ENCODE measurements at regions not wholly inside any gene's neighbourhood (a gene's known extent, or its start where the extent isn't known, plus 50 kb on each side); places are given as distances from the start of the nearest gene placed in this dataset.

DNA sequence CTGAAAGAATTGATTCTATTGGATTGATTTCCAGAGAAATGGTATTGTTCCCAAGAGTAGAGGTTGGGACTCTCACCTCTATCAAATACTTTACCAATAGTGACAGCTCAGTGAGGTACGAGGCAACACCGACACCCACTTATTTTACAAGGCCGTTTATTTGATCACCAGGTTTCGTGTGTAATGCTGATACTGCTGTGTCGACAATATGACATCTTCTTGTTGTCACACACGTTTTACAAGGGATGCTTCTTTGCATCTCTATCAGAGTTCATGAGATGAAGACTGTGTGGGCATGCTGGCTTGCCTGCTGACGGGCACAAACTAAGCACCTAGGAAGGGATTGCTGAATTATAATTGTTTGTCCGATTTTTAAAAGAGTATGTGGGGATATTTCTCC, 217.8 kb upstream of the EGLN3 start:
- no peak for DNase-seq
- Histone ChIP-seq H3K36me3 (no peaks in the 10 kb centered on the region), H3K9me3 (ENCODE audit: severe bottlenecking) (no peaks in the 10 kb centered on the region), H3K4me3 (ENCODE audit: low read depth, low read length) (no peak overlapping the region), H3K27me3 (ENCODE audit: insufficient read depth, low read depth, severe bottlenecking) (no peaks in the 10 kb centered on the region), H3K27ac (no peak overlapping the region)
- TF ChIP-seq, protein P1, sequence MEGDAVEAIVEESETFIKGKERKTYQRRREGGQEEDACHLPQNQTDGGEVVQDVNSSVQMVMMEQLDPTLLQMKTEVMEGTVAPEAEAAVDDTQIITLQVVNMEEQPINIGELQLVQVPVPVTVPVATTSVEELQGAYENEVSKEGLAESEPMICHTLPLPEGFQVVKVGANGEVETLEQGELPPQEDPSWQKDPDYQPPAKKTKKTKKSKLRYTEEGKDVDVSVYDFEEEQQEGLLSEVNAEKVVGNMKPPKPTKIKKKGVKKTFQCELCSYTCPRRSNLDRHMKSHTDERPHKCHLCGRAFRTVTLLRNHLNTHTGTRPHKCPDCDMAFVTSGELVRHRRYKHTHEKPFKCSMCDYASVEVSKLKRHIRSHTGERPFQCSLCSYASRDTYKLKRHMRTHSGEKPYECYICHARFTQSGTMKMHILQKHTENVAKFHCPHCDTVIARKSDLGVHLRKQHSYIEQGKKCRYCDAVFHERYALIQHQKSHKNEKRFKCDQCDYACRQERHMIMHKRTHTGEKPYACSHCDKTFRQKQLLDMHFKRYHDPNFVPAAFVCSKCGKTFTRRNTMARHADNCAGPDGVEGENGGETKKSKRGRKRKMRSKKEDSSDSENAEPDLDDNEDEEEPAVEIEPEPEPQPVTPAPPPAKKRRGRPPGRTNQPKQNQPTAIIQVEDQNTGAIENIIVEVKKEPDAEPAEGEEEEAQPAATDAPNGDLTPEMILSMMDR (IDR thresholded peaks at IDR 0.05; ENCODE audit: low read depth, low read length), result no peak

DNA sequence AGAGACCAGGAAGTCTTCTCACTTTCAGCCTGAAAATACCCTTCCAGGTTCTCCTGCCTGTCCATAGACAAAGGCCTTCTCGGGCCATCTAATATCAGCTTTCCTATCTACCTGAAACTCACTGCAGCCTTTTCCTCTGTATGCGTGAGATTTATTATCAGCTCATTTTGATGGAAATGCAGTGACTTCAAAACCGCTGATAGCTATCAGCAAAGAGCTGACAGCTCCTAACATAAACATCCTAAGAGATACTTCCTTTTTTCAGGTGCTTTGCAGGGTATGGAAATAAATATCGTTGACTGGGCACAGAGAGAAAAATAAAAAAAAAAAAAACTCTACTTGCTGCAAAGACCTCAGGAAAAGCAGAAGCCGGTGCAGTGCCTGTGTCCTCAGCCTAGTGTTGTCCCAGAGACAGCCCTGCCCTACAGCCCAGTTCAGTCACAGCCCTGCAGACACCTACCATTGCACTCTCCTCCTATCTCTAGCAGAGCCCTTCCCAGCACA, 215.0 kb upstream of the EGLN3 start:
- Histone ChIP-seq H3K4me3 (ENCODE audit: low read depth, low read length) (no peak overlapping the region), H3K9me3 (ENCODE audit: severe bottlenecking) (no peaks in the 10 kb centered on the region), H3K27ac (no peak overlapping the region), H3K36me3 (no peaks in the 10 kb centered on the region), H3K27me3 (ENCODE audit: insufficient read depth, low read depth, severe bottlenecking) (no peaks in the 10 kb centered on the region)
- no peak for DNase-seq
- TF ChIP-seq, protein P1 (IDR thresholded peaks at IDR 0.05; ENCODE audit: low read depth, low read length), result no peak

DNA sequence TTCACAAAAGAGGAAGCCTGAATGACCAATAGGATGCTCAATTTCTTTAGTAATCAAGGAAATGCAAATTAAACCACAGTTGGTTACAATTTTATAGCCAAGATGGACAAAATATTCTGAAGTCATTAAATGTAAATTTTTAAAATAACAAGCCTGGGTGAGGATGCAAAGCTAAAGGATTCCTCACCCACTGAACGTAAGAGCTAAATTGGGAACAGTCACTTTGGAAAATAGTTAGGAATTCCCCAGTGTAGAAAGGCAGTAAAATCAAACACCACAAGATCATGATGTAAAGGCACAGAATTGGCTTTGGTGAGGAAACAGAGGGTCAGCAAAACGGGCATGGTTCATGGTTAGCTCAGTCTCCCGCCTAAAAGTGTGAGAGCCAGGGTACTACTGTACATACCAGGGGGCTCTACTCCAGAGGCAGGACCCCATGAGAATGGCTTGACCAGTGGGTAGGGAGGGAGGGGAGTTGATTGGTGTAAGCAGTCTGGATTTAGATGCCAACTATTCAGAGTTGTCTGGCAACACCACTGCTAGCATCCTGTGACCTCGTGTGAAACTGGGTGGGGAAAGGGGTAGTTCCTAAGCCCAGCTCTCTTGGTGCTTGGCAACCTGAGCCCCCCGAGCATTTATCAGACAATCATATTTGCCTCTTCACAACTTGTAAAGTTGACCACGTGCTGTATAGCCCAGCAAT, 213.4 kb upstream of the EGLN3 start:
- TF ChIP-seq, protein P1 (IDR thresholded peaks at IDR 0.05; ENCODE audit: low read depth, low read length), result no peak
- Histone ChIP-seq H3K9me3 (ENCODE audit: severe bottlenecking) (no peaks in the 10 kb centered on the region), H3K36me3 (no peaks in the 10 kb centered on the region), H3K27me3 (ENCODE audit: insufficient read depth, low read depth, severe bottlenecking) (no peaks in the 10 kb centered on the region), H3K4me3 (ENCODE audit: low read depth, low read length) (no peak overlapping the region), H3K27ac (no peak overlapping the region)
- no peak for DNase-seq

DNA sequence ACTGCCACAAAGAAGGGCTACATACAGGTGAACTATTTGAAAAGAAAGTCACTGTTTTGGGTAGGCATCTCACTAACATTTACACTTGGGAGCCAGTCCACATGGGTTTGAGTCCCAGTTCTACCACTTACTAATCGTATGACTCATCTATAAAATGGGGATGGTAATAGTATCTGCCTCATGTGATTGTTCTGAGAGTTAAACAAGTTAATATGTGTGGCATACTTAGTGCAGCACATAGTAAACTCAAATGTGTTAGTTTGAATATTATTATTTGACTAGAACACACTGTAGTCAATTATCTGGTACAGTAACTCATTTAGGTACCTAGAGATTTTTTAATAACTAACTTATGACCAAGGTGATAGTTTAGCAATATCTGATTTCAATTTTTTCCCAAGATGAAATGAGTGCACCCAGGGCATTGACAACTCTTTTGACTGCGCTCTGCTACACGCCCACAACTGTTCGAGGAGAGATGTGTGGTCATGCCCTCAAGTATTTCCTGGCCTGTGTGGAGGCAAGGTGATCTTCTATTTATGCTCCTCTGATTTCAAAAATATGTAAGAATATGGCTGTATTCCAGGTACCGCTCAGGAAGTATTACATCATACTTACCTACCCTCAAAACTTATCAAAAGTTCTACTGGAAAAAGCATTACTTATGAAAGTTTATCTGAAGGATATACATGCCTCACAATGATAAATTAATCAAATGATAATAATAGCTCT, 210.6 kb upstream of the EGLN3 start:
- no peak overlapping the region for H3K27ac ChIP-seq
- H3K36me3 ChIP-seq, result no peaks in the 10 kb centered on the region
- DNase-seq, result no peak

DNA sequence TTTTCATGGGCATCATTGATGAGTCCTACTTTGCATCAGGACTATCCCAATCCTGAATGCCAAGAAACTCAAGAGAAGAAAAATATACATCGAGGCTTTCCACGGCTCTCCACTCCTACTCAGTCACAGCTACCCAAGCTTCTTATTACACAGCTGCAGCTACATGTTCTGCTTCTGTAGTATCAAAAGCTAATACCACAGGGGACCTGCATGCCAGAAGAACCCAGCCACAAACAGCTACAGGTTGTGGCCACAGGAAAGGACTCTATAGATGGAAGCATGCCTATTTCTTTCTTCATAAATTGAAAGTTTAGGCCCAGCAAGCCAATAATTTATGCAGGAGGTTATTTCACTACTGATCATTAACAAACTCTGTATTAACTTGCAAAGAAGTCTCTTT, 209.7 kb upstream of the EGLN3 start:
- Histone ChIP-seq H3K9me3 (ENCODE audit: severe bottlenecking) (no peaks in the 10 kb centered on the region), H3K27me3 (ENCODE audit: insufficient read depth, low read depth, severe bottlenecking) (no peaks in the 10 kb centered on the region), H3K4me3 (ENCODE audit: low read depth, low read length) (no peak overlapping the region), H3K36me3 (no peaks in the 10 kb centered on the region), H3K27ac (no peak overlapping the region)
- DNase-seq, result no peak
- TF ChIP-seq, protein P1 (IDR thresholded peaks at IDR 0.05; ENCODE audit: low read depth, low read length), result no peak

More for the DNA sequence above, 210.6 kb upstream of the EGLN3 start:
- TF ChIP-seq, protein P1 (IDR thresholded peaks at IDR 0.05; ENCODE audit: low read depth, low read length), result no peak
- no peaks in the 10 kb centered on the region for H3K9me3 ChIP-seq (ENCODE audit: severe bottlenecking)
- no peak overlapping the region for H3K4me3 ChIP-seq (ENCODE audit: low read depth, low read length)
- H3K27me3 ChIP-seq (ENCODE audit: insufficient read depth, low read depth, severe bottlenecking), result no peaks in the 10 kb centered on the region
